ENCODE measurements at regions not wholly inside any gene's neighbourhood (a gene's known extent, or its start where the extent isn't known, plus 50 kb on each side); places are given as distances from the start of the nearest gene placed in this dataset.
A peak's percentile ranks its signal among the peaks of the same experiment; 100 is the strongest.
"Not testable (repeated sequence)": the region's sequence is repeated elsewhere in the genome, so short reads cannot be mapped to it uniquely, and the experiment has no call there.

DNA sequence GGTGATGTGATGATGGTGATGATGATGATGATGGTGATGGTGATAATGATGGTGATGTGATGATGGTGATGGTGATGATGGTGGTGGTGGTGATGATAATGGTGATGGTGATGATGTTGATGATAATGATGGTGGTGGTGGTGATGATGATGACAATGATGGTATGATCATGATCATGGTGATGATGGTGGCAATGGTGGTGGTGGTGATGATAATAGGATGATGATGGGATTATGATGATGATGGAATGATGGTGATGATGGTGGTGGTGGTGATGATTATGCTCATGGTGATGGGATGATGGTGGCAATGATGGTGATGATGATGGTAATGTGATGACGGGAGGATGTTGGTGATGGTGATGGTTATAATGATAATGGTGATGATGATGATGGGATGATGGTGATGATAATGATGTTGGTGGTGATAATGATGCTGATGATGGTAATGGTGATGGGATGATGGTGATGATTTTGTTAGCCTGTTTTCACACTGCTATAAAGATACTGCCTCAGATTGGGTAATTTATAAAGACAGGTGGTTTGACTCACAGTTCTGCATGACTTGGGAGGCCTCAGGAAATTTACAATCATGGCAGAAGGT is 314.8 kb upstream of the SFSWAP start:
- H3K9me3 ChIP-seq, result peaks cover 0 to 26% of the 10 kb centered on the region in 2 donors
- intact Hi-C loops (cut with DNase I), result no loop called here
- peaks cover 0 to 10% of the 10 kb centered on the region in 2 donors for H3K27me3 ChIP-seq
- H3K4me3 ChIP-seq, result no peak overlapping the region
- H3K27ac ChIP-seq, result no peak overlapping the region
- ATAC-seq, result no peak
- no peaks in the 10 kb centered on the region for H3K4me1 ChIP-seq
- H3K36me3 ChIP-seq, result no peaks in the 10 kb centered on the region
- no peak for DNase-seq
- TF ChIP-seq, protein P1, sequence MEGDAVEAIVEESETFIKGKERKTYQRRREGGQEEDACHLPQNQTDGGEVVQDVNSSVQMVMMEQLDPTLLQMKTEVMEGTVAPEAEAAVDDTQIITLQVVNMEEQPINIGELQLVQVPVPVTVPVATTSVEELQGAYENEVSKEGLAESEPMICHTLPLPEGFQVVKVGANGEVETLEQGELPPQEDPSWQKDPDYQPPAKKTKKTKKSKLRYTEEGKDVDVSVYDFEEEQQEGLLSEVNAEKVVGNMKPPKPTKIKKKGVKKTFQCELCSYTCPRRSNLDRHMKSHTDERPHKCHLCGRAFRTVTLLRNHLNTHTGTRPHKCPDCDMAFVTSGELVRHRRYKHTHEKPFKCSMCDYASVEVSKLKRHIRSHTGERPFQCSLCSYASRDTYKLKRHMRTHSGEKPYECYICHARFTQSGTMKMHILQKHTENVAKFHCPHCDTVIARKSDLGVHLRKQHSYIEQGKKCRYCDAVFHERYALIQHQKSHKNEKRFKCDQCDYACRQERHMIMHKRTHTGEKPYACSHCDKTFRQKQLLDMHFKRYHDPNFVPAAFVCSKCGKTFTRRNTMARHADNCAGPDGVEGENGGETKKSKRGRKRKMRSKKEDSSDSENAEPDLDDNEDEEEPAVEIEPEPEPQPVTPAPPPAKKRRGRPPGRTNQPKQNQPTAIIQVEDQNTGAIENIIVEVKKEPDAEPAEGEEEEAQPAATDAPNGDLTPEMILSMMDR (IDR thresholded peaks at IDR 0.05), result no peak

DNA sequence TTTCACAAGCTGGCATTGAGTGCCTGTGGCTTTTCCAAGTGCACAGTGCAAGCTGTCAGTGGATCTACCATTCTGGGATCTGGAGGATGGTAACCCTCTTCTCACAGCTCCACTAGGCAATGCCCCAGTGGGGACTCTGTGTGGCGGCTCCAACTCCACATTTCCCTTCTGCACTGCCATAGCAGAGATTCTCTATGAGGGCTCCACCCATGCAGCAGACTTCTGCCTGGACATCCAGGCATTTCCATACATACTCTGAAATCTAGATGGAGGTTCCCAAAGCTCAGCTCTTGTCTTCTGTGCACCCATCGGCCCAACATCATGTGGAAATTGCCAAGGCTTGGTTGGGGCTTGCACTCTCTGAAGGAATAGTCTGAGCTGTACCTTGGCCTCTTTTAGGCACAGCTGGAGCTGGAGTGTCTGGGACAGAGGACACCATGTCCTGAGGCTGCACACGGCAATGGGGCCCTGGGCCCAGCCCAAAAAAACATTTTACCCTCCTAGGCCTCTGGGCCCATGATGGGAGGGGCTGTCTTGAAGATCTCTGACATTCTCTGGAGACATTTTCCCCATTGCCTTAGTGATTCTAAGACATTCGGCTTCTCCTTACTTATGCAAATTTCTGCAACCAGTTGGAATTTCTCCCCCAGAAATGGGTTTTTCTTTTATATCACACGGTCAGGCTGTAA is 313.3 kb upstream of the SFSWAP start:
- Histone ChIP-seq H3K27ac (no peak overlapping the region), H3K4me1 (no peaks in the 10 kb centered on the region), H3K36me3 (no peaks in the 10 kb centered on the region), H3K4me3 (no peak overlapping the region), H3K9me3 (peaks cover 0 to 26% of the 10 kb centered on the region in 2 donors), H3K27me3 (no peaks in the 10 kb centered on the region)
- intact Hi-C loops (cut with DNase I), result no loop called here
- ATAC-seq, result no peak
- no peak for DNase-seq
- TF ChIP-seq, protein P1 (IDR thresholded peaks at IDR 0.05), result no peak

DNA sequence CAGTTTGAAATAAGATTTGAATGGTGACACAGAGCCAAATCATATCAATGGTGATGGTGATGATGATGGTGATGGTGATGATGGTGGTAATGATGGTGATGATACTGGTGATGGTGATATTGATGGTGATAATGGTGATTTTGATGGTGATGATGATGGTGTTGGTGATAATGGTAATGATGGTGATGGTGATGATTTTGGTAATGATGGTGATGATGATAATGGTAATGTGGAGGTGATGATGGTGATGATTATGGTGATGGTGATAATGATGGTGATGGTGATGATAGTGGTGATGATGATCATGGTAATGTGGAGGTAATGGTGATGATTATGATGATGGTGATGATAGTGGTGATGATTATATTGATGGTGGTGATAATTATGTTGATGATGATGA is 311.9 kb upstream of the SFSWAP start:
- Histone ChIP-seq H3K4me1 (no peaks in the 10 kb centered on the region), H3K27ac (no peak overlapping the region), H3K9me3 (peaks cover 0 to 26% of the 10 kb centered on the region in 2 donors), H3K27me3 (no peaks in the 10 kb centered on the region), H3K36me3 (no peaks in the 10 kb centered on the region), H3K4me3 (no peak overlapping the region)
- intact Hi-C loops (cut with DNase I), result no loop called here
- TF ChIP-seq, protein P1 (IDR thresholded peaks at IDR 0.05), result no peak
- no peak for DNase-seq
- ATAC-seq, result no peak

DNA sequence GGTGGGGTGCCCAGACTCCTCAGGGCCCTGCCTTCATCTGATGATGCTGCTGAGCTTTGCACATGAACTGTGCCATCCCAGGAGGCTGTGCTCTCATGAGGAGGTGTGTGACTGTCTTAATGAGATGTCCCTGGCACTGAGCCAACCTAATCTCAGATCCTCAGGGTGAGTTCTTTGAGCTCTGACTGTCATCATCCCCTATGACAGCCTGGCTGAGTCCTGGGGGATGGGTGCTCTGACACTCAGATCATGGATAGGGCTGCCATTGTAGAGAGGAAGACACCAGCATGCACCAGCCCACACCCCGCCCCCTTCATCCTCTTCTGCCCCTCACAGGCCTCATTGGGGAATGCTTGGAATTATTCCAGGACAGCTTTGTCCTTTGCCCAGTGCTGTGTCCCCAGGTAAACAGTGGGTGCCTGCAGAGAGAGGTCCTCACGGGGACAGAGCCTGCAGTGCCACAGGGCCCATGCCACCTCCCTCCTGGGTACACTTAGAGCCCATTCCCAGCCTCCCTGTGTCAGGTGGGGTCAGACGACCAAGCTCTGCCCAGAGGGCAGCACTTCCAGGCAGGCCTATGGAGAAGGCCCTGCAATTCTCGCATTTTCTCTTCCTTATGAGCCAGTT is 310.1 kb upstream of the SFSWAP start:
- DNase-seq; H3K36me3 ChIP-seq; H3K4me1 ChIP-seq; ATAC-seq; H3K27me3 ChIP-seq; H3K27ac ChIP-seq; intact Hi-C loops (cut with DNase I); H3K4me3 ChIP-seq: not testable (repeated sequence)
- peaks cover 0 to 26% of the 10 kb centered on the region in 2 donors for H3K9me3 ChIP-seq

DNA sequence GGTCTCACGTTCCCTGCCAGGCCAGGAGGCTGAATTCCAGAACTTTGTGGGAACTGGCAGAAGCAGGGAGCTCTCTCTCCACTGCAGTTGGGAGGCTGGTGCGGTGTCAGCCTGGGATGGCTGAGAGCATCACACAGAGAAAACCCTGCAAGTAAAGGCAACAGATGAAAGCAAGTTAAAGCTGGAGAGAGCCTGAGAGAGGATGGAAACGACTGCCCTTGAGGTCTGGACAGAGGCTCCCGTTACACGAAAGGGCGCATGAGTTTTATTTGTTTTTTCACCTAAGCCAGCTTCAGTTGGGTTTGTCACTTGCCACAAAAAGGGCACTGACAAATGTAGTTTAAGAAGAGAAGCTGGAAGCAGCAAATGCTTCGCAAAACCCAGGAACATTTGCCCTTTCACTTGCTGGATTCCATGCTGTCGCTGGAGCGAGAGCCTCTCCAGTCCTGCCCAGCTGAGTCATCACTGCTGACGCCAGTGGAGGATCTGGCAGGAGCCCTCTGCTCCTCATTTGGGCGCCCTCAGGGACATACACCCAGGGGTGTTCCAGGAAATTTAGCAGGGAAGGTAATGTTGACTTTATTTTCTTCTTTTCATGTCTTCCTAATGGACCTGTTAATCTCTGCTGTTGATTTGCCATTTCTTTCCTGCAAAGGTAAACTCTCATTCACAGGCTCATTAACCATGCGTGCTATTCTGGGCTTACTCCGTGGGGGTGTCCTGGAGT is 308.8 kb upstream of the SFSWAP start:
- H3K27me3 ChIP-seq; intact Hi-C loops (cut with DNase I); H3K4me3 ChIP-seq; H3K36me3 ChIP-seq; H3K4me1 ChIP-seq; H3K27ac ChIP-seq; DNase-seq: not testable (repeated sequence)
- peaks cover 0 to 16% of the 10 kb centered on the region in 2 donors for H3K9me3 ChIP-seq
- ATAC-seq, result peak; percentile 94

Data from left lung (tissue), 4 donors.